OCI-LY7 (cell line): ENCODE measurements at regions not wholly inside any gene's neighbourhood (a gene's known extent, or its start where the extent isn't known, plus 50 kb on each side); places are given as distances from the start of the nearest gene placed in this dataset.

ENCODE experiments used
- BruUV-seq: library from RNA; stranded (reverse); fragments of 400-500 nt; replicated peaks from 2 replicates; lab custom pipeline; 2021; lab: Mats Ljungman, UMichigan
- CTCF ChIA-PET: fragments of 300-600 bp; sonication (Branson Sonifier 250); formaldehyde crosslinking; loops from one replicate; lab custom pipeline; 2022; ENCODE audit warnings: antibody characterized with exemption; ENCODE audit not compliant: unreplicated experiment; lab: Charles Lee
- POLR2A ChIA-PET: fragments of 300-600 bp; sonication (Branson Sonifier 250); formaldehyde crosslinking; loops from one replicate; lab custom pipeline; 2022; ENCODE audit warnings: antibody characterized with exemption; lab: Charles Lee
- DNase-seq: peaks from one replicate; pipeline ENCODE4 v3.0.0-alpha.2; 2015; ENCODE audit warnings: low spot score
- H2AFZ ChIP-seq: fragments of 200-600 bp; sonication (generic), shearing (Covaris generic); 2 replicates; pipeline ENCODE4 v1.6.1; 2014; ENCODE audit warnings: mild to moderate bottlenecking, antibody characterized with exemption, low read length, moderate library complexity
- H3K27ac ChIP-seq: fragments of 200-600 bp; sonication (generic); 2 replicates; pipeline ENCODE4 v1.5.1; 2014; ENCODE audit warnings: mixed run types, low read depth, mild to moderate bottlenecking, moderate library complexity, low read length, inconsistent platforms; ENCODE audit not compliant: poor library complexity, severe bottlenecking
- H3K36me3 ChIP-seq: fragments of 200-600 bp; sonication (generic); 2 replicates; pipeline ENCODE4 v1.6.1; 2014; ENCODE audit warnings: mild to moderate bottlenecking, antibody characterized with exemption, low read length, moderate library complexity, mixed read lengths; ENCODE audit not compliant: insufficient read depth
- H3K4me1 ChIP-seq: fragments of 200-600 bp; sonication (generic); 2 replicates; pipeline ENCODE4 v1.5.1; 2014; ENCODE audit warnings: mild to moderate bottlenecking, low read length; ENCODE audit not compliant: insufficient read depth, poor library complexity, severe bottlenecking
- H3K4me2 ChIP-seq: fragments of 200-600 bp; sonication (generic); 2 replicates; pipeline ENCODE4 v1.6.1; 2014; ENCODE audit warnings: mild to moderate bottlenecking, low read length
- H3K4me3 ChIP-seq: fragments of 200-600 bp; sonication (generic); 2 replicates; pipeline ENCODE4 v1.5.1; 2014; ENCODE audit warnings: mild to moderate bottlenecking, low read depth, low read length; ENCODE audit not compliant: poor library complexity, severe bottlenecking
- H3K79me2 ChIP-seq: fragments of 200-600 bp; sonication (generic); 2 replicates; pipeline ENCODE4 v1.6.1; 2016; ENCODE audit warnings: low read depth, mild to moderate bottlenecking, low read length, moderate library complexity, mixed read lengths; ENCODE audit not compliant: insufficient read depth
- H3K9me2 ChIP-seq: fragments of 200-600 bp; sonication (generic); 2 replicates; pipeline ENCODE4 v1.6.1; 2016; ENCODE audit warnings: mild to moderate bottlenecking, low read length, mixed read lengths; ENCODE audit not compliant: insufficient read depth
- H3K9me3 ChIP-seq: fragments of 200-600 bp; sonication (generic); 2 replicates; pipeline ENCODE4 v1.6.1; 2014; ENCODE audit warnings: mild to moderate bottlenecking, mixed run types, low read length, mixed read lengths
- H4K20me1 ChIP-seq: fragments of 200-600 bp; sonication (generic); 2 replicates; pipeline ENCODE4 v1.6.1; 2014; ENCODE audit warnings: mild to moderate bottlenecking, antibody characterized with exemption, low read length, moderate library complexity, mixed read lengths; ENCODE audit not compliant: insufficient read depth
- CTCF ChIP-seq: fragments of 200-600 bp; sonication (generic); conservative IDR thresholded peaks from 2 replicates; pipeline ENCODE4 v1.5.1; 2014; ENCODE audit warnings: mild to moderate bottlenecking, antibody characterized with exemption, low read length, moderate library complexity, mixed read lengths
- EZH2phosphoT487 ChIP-seq: fragments of 200-600 bp; sonication (generic); IDR thresholded peaks from 2 replicates; pipeline ENCODE4 v1.6.1; 2018; ENCODE audit warnings: low read depth, borderline replicate concordance, mild to moderate bottlenecking, mixed run types, antibody characterized with exemption, low read length, moderate library complexity, mixed read lengths
- intact Hi-C: fragments of 100-400 bp; cut with micrococcal nuclease; formaldehyde crosslinking; loops from one replicate; pipeline ENCODE4 v1.10.0; 2022; ENCODE audit not compliant: unreplicated experiment

DNA sequence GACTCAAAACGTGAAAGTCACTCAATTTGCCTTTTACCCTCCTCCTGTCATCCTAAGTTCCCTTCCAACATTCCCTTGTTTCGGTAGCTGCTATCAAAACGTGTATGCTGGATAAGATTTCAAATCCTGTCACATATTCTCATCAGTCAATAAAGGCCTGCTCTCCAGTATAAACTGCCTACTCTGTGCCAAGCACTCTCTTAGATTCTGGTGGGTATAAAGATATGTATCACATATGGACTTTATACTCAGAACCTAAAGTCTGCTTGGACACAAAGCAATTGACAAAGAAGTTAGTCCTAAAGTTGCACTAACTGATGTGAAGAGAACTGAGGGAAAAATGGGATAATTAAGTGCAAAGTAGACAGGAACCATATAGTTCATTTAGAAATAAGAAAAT, 476.6 kb upstream of the MARCKS start:
- ChIA-PET CTCF (no interaction called here), POLR2A (no interaction called here)
- intact Hi-C loops, result loop anchor here (10.0 kb wide), 1 partner anchor 254 kb away; no protein-coding TSS in a partner anchor
- Histone ChIP-seq H3K36me3 (no peaks in the 10 kb centered on the region), H4K20me1 (no peaks in the 10 kb centered on the region), H3K27ac (no peak overlapping the region), H3K79me2 (no peaks in the 10 kb centered on the region), H3K4me2 (no peak overlapping the region), H3K4me1 (peaks cover 6% of the 10 kb centered on the region), H3K9me3 (no peaks in the 10 kb centered on the region), H2AFZ (no peak overlapping the region), H3K9me2 (no peaks in the 10 kb centered on the region), H3K4me3 (no peak overlapping the region)
- BruUV-seq, result no TSS peak
- DNase-seq, result no peak
- TF ChIP-seq CTCF, result no peak
- no peak for TF ChIP-seq EZH2phosphoT487

- CTCF ChIA-PET, result no interaction called here
- H3K4me1 ChIP-seq, result peaks cover 6% of the 10 kb centered on the region
- DNase-seq, result no peak
- H3K9me3 ChIP-seq, result no peaks in the 10 kb centered on the region
- H3K79me2 ChIP-seq, result no peaks in the 10 kb centered on the region
- intact Hi-C loops, result loop anchor here (10.0 kb wide), 1 partner anchor 254 kb away; no protein-coding TSS in a partner anchor
- no peak overlapping the region for H2AFZ ChIP-seq
- POLR2A ChIA-PET, result no interaction called here
- H3K27ac ChIP-seq, result no peak overlapping the region
- no peak overlapping the region for H3K4me2 ChIP-seq
- TF ChIP-seq EZH2phosphoT487 (no peak), CTCF (no peak)
- no peaks in the 10 kb centered on the region for H3K9me2 ChIP-seq
- no peaks in the 10 kb centered on the region for H3K36me3 ChIP-seq
- H3K4me3 ChIP-seq, result no peak overlapping the region
- BruUV-seq, result no TSS peak
- H4K20me1 ChIP-seq, result no peaks in the 10 kb centered on the region
Observed at GRCh38 chr6:113381232-113381631, 475.9 kb upstream of the MARCKS start.

DNA sequence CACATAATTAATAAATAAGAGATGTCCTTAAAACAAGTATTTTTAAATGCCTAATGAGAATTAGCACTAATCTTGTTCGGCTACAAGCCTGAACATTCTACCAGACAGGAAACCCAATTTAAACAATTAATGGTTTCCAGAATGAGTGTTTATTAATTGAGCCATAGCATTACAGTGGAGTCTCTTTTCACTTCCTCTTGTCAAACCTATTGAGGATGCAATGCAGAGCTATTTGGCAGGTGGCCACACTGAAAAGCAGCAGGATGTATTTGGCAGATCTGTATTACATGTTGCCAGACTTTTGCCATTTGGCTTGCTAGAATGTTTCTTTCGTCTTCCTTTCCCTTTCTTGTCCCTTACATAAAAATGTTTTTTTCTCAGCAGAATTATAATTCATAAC, 475.2 kb upstream of the MARCKS start:
- CTCF ChIA-PET, result interaction anchor here (0.5 kb wide), 1 partner anchor 508 kb away, joined by 3 read pairs; no protein-coding TSS in a partner anchor
- Histone ChIP-seq H4K20me1 (no peaks in the 10 kb centered on the region), H3K9me2 (no peaks in the 10 kb centered on the region), H3K27ac (no peak overlapping the region), H3K79me2 (no peaks in the 10 kb centered on the region), H3K36me3 (no peaks in the 10 kb centered on the region), H3K4me1 (peaks cover 6% of the 10 kb centered on the region), H2AFZ (no peak overlapping the region), H3K4me3 (no peak overlapping the region), H3K4me2 (no peak overlapping the region), H3K9me3 (no peaks in the 10 kb centered on the region)
- peak; percentile 53 for DNase-seq
- TF ChIP-seq EZH2phosphoT487 (no peak), CTCF (no peak)
- intact Hi-C loops, result loop anchor here (10.0 kb wide), 1 partner anchor 253 kb away; no protein-coding TSS in a partner anchor
- POLR2A ChIA-PET, result interaction anchor here (0.6 kb wide), 1 partner anchor 9 kb away, joined by 4 read pairs; no protein-coding TSS in a partner anchor
- no TSS peak for BruUV-seq
